ENCODE measurements at regions not wholly inside any gene's neighbourhood (a gene's known extent, or its start where the extent isn't known, plus 50 kb on each side); places are given as distances from the start of the nearest gene placed in this dataset.

GRCh38 chr11:37391615-37392014 is 793.6 kb upstream of the RAG2 start:
- TF ChIP-seq CTCF (IDR thresholded peaks at IDR 0.05; ENCODE audit: insufficient read depth, low read depth, low read length), result no peak
- no peak for TF ChIP-seq EZH2 (IDR thresholded peaks at IDR 0.05; ENCODE audit: insufficient read depth, low read length)
